ENCODE measurements at regions not wholly inside any gene's neighbourhood (a gene's known extent, or its start where the extent isn't known, plus 50 kb on each side); places are given as distances from the start of the nearest gene placed in this dataset.
"Not testable (repeated sequence)": the region's sequence is repeated elsewhere in the genome, so short reads cannot be mapped to it uniquely, and the experiment has no call there.

DNA sequence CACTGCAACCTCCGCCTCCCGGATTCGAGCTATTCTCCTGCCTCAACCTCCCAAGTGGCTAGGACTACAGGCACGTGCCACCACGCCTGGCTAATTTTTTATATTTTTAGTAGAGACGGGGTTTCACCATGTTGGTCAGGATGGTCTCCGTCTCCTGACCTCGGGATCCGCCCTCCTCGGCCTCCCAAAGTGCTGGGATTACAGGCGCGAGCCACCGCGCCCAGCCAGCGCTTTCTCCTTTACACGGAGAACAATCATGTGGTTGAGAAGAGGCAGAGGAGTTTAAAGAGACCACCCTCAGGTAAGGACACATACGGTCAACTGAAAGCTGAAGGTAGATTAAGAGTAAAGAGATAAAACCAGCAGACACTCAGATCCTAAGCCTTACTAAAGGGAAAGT, 1673.7 kb upstream of the PIK3C3 start:
- DNase-seq (ENCODE audit: low read depth, low spot score): not testable (repeated sequence)

DNA sequence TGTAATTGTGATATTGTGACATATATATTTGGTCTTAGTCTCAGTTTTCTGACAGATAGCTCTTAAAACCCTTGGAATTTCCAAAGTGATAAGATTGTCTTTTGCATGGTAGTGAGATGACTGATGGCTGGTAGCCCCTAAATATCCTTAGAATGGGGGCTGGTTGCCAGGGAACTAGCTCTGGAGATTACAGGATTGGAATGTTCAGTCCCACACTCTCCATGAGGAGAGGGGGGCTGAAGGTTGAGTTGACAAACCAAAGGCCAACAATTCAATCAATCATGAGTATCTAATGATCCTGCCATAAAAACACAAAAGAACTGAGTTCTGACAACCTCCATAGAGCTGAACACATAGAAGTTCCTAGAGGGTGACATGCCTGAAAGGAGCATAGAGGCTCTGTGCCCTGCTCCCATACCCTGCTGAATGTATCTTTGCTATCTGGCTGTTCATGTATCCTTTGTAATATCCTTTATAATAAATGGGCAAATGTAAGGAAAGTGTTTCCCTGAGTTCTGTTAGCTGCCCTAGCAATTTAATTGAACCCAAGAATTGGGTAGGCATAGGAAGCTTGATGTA, 1680.3 kb upstream of the PIK3C3 start:
- no peak for DNase-seq (ENCODE audit: low read depth, low spot score)

DNA sequence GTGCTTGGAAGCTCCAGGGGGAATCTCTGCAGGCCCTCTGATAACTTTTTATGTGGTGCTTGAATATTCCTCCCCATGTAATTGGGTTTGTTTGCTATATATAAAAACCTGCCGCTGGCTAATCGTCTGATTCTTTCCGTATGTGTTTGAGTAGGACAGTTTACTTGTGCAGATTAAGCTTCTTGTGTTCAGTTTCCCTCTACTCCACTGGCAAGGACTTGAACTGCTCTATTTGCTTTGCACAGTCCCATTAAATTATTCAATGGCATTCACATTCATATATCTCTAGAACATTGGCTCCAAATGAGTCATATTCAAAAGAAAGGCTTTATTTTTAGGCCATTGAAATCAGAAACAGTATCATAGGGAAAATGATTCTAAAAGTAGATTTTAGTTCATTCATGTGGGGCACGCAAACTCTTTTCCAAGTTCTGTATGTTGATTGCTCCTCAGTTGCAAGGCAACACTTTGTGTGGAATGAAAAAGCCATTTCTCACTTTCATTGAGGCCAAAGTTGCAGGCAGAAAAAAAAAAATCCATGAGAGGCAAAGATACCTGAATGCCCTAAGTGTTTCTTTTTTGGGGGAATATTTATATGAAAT, 1682.3 kb upstream of the PIK3C3 start:
- DNase-seq (ENCODE audit: low read depth, low spot score): no peak

DNA sequence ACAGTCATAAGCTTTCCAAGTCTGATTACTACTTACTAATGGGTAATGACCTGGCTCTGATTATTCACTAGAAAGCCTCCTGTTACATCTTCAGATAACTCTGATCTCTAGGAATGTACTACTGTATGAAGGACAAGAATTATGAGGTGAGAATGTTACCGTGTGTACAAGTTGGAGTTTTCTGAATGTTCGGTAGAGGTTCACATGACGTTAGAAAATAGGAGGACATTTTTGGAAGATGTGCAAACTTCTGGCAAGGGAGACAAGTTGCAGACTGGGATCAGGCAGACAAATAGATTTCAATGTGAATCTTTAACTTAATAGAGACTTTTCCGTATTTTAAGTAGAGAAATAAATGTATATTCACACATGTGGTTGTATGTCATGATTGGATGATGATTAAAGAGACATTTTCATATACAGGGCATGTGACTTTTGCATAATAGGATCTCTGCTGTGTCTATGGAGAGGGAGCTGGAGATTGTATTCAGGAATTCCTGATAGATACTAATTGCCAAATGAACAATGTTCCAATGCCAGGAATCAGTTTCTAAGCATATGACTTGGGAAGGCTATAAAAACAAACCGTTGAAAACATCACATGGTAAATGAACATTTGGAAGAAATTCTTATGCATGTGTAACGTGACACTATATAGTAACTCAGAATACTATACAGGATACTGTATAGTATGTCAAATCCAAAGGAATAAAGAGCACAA, 1695.8 kb upstream of the PIK3C3 start:
- DNase-seq (ENCODE audit: low read depth, low spot score): no peak

DNA sequence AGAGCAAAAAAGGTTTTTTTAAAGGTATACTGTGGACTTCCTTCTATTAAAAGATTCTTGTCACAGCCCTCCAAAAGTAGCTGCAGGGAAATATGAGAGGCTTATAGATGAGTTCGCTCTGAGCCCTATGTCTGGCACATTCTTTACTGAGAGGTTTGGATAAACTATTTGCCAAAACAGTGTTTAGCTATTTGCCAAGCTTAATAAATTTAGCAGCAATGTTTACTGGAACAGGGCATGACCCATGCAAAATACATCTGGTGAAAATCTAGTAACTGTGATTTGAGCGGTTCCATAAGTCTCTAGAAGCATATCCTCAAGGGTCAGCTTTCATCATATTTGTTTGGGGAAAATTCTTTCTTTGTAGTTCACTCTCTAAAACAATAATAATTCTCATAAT, 1696.7 kb upstream of the PIK3C3 start:
- no peak for DNase-seq (ENCODE audit: low read depth, low spot score)

DNA sequence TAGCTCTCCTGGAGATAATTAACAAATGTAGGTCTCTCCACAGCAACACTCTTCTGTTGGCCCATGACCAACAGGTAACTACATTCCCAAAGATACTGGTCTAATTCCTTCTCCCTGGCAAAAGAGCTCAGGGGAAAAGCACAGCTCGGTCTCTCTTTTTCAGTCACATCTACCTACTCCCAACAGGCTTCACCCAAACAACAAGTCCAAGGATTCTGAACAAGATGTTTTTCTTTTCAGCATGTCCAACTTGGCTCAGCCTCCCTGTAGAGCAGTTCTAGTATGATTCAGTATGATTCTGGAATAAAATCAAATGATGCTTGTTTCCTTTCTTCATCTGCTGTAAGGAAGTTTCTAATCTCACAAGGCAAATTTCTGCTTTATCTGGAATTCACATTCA, 1704.8 kb upstream of the PIK3C3 start:
- no peak for DNase-seq (ENCODE audit: low read depth, low spot score)

DNA sequence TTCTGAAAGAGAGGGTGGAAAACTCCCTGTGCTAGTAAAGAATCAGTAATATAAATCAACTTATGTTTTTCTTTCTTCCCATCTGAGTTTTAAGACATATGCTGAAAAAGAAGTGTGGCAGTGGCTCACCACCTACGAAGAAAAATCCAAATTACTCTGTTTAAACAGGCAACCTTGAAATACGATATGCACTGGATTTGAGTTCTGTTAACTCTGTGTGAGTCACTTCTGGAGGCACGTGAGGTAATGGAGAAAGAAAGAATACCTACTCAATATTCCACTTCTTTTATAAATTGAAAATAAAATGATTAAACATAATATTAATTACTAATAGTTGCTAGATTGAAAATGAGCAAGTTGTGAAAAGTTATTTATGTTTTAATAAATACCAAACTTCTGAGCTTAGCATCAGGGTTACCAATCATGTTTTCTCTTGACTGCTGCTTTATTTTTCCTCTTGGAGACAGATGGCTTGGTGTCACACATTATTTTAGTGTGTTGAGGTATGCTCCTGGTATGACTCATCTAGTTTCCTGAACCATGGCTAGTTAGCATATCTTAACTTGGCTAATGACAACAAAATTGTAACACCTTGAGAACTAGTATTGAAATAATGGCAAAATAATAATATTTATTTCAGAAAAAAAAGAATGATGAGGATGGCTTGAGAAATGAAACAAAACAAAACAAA, 1705.5 kb upstream of the PIK3C3 start:
- no peak for DNase-seq (ENCODE audit: low read depth, low spot score)

DNA sequence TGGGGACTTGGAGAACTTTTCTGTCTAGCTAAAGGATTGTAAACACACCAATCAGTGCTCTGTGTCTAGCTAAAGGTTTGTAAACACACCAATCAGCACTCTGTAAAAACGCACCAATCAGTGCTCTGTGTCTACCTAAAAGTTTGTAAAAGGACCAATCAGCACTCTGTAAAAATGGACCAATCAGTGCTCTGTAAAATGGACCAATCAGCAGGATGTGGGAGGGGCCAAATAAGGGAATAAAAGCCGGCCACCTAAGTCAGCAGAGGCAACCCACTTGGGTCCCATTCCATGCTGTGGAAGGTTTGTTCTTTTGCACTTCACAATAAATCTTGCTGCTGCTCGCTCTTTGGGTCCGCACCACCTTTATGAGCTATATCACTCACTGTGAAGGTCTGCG, 1709.4 kb upstream of the PIK3C3 start:
- DNase-seq (ENCODE audit: low read depth, low spot score): not testable (repeated sequence)

DNA sequence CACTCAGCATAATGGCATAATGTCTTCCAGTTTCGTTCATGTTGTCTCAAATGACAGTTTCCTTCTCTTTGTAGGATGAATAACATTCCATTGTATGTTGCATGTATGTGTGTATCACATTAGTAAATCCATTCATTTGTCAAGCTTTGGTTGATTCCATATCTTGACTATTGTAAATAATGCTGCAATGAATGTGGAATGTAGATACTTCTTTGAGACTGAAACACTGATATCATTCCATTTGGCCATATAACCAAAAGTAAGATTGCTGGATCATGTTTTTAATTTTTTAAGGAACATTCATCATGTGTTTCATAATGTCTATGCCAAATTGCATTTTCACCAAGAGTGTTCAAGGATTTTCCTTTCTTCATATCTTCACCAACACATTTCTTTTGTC, 1711.4 kb upstream of the PIK3C3 start:
- no peak for DNase-seq (ENCODE audit: low read depth, low spot score)

DNA sequence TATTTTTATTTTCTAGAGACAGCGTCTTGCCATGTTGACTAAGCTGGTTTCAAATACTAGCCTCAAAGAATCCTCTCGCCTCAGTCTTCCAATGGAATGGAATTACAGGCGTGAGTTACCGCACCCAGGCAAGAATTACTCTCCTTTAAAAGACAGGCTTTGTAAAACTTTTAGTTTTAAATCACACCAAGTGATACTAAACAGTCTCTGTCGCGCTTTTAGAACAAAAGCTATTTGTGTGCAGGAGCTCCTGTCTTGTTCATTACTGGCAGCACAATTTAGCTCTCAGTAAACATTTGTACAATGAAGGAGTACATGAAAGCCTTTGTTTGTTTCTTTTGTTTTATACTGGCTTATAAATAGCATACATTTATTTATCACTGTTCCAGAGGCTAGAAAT, 1719.2 kb upstream of the PIK3C3 start:
- DNase-seq (ENCODE audit: low read depth, low spot score): no peak

DNA sequence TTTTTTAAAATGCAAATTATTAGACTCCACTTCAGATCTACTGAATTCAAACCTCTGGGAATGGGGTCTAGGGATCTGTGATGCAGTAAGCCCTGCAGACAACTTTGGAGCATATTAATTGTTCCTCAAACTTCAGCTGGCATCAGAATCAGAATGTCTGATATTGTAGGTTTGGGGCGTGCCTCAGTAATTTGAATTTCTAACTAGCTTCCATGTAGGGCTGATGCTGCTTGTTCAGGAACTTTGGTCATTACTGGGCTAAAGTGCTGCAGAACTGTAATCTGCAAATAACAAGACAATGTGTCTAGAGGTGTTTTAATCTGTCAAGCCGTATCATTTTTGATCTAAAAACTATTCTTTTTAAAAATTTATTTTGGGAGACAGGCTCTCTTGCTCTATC, 1719.7 kb upstream of the PIK3C3 start:
- no peak for DNase-seq (ENCODE audit: low read depth, low spot score)

DNA sequence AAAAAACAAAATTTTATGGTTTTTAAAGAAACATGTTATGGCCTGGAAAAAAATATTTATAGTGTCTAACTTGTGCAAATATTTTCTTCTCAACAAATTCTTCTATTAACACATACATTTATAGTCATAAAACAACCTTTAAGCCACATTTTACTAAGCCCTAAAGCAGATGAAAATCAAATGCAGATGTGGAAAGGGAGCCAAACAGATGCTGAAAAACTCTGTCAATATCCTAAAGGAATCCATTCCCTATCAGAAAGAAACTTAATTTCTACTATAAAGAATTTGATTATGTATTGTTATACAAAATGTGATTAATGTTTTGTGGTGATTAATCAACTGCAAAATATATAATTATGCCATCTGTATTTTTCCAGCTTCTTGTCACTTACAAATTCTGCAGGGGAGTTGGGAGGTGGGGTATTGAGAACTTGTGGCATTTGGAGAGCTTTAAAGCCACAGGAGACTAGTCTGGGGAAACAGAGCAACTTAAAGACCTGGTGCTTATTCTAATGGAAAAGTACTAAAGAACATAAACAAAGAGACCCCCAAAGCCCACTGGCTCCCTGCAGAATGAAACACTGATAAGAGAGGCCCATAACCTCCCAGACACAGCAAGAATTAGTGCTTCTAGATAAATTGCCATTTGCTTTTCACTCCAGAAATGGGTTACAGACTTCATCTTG, 1721.0 kb upstream of the PIK3C3 start:
- DNase-seq (ENCODE audit: low read depth, low spot score): no peak

DNA sequence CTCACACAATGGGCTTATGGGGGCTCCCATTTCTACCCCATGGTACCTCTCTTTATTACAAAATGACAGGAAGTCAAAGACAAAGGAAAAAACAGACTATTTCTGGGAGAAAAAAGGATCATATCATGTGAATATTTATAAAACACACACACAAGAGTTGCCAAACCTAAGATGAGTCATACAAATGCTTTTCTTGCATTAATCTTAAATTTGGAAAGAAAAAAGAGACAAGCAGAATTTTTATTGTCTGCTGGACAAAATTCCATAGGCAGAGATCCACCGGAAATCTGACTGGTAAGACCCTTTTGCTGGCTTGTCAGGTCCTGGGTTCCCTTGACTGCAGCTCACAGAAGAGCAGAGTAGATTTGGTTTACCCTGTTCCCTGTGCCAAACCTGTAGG, 1732.3 kb upstream of the PIK3C3 start:
- DNase-seq (ENCODE audit: low read depth, low spot score): no peak

DNA sequence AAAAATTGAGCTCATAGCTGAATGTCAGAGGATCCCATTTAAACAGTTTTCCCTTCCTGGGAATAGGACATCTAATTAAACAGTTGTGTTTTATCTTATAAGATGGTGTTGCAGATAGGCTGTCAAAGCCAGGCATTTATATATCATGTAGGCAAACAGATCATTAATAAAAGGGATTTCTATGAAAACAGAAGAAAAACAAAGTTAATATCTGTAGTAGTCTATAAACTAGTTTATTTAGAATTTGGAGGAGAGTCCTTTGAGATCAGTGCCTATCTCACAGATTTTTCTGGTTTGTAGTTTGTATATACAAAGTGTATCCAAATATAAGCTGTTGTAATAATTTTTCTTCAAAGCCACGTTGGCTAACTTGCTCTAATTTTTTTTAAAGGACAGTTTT, 1738.2 kb upstream of the PIK3C3 start:
- no peak for DNase-seq (ENCODE audit: low read depth, low spot score)

DNA sequence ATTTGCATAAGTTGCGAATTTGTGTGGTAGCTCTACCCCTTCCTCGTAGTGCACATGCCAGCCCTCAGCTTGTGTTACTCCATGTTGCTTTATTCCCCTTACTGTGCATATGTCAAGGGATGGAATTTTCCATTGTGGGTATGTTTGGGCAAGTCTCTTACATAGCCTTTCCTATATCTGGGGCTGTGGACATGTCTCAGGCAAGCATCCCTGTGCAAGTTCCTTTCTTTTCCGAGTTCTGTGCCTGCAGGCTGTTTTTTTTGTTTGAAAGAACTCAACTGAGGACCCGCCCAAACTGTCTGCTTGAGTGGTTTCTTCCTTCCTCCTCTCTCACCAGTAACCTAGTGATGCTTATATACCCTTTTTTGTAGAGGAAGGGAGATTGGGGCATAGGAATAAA, 1739.1 kb upstream of the PIK3C3 start:
- DNase-seq (ENCODE audit: low read depth, low spot score): no peak

DNA sequence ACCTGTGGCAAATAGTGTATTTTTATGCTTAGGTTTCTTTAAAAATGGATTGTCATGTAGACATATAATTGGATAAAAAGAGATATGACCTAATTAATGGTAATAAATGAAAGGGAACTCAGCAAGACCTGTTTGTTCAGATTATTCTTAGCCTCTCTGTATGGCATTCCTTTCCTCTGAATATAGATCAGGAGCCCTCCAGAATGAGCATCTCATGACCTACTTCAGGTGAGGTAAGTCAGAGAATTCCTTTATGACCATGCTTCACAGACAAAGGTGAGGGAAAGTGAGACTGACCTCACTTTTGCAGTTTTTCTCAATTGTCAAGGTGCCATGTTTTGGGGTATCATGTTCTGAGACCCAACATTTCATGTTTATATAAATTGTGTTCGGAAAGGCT, 1744.3 kb upstream of the PIK3C3 start:
- DNase-seq (ENCODE audit: low read depth, low spot score): no peak

DNA sequence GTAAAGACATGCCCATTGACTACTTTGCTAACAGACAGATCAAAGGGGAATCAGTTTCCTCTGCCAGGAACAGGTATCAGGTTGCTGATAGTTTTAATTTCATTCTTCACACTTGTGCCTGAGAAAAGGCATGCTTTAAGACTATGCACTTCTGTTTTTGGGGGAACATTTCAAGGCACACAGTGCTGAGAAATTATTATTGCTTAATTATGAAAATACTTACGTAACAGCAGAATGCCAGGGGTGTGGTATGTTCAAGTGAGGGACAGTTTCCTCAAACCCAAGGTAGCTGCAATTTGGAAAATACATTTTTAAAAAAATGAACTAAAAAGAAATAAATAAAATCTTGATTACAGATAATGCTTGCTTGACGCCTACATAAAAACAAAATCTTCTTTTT, 1746.1 kb upstream of the PIK3C3 start:
- DNase-seq (ENCODE audit: low read depth, low spot score): no peak

DNA sequence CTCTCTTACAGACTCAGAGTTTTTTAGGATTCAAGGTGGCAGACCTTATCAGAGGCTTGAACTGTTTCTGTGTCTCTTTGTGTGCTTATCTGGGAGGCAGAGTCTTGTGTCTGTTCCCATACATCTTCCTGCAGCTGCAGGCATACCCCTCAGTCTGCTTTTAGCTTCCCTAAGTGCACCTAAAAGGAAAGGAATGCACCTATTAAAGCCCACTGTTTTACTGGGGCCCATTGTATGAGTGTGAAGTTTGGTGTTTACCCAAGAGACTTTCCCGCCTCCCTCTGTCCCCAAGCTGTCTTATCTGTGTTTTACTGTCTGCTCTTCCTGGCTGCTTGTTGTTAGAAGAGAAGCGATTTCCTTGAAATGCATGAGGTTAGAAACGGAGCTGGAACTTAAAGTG, 1757.3 kb upstream of the PIK3C3 start:
- no peak for DNase-seq (ENCODE audit: low read depth, low spot score)

DNA sequence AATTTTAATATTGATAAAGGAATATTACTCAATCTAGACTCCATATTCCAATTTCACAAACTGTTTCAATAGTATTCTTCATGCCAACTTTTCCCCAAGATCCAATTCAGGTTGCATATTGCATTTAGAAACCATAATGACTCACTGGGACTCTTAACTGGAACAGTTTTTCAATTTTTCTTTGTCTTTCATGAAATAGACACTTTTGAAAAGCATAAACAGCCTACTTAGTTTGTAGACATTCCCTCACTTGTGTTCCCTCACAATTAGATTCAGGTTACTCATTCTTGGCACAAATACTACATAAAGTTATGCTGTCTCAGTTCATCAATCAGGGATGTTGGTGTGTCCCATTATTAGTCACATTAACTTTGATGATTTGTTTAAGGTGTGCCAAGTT, 1768.4 kb upstream of the PIK3C3 start:
- no peak for DNase-seq (ENCODE audit: low read depth, low spot score)

DNA sequence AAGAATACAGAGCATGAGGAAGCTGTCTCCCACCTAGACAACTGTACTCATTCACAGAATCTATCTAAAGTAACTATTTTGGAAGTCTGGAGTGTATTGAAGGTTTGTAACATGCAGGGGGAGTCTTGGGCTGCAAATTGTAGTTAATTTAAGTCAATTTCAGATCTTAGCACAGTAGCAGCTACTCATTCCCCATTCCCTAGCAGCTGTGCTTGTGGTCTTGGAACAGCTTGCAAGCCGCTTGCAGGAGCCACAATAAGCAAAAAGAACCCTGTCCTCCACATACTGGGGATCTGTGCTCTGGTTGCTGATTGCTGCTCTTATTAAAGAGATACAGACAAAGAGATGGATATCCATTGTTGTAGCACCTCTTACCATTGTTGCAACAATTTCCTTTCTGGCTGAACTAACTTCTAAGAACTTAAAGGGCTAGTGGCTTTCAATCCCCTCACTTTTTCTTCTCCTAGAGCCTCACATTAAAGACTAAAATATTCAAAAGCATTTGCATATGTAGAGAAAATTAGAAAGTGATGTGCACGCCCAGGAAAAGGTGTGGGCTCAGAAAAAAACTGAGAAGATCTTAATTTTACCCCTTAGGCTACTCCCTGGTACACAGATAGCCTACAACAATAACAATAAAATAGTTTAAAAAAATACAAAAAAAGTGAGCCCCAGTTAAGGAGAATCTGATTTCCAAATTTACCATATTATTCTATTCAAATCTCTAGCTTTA, 1775.1 kb upstream of the PIK3C3 start:
- no peak for DNase-seq (ENCODE audit: low read depth, low spot score)

DNA sequence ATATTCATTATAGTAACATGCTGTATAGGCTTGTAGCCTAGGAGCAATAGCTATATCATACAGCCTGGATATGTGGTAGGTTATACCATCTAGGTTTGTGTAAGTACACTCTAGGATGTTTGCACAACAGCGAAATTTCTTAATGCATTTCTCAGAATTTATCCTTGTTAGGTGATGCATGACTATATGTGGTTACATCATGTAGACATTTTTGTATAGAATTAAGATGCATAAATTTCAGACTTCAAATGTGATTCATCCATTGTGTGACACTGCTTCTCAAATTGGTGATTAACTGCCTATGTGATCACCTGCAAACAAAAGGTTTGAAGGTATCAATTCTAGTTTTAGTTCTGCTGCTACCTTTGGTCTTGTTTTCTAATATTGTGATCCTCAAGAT, 1787.0 kb upstream of the PIK3C3 start:
- DNase-seq (ENCODE audit: low read depth, low spot score): no peak

DNA sequence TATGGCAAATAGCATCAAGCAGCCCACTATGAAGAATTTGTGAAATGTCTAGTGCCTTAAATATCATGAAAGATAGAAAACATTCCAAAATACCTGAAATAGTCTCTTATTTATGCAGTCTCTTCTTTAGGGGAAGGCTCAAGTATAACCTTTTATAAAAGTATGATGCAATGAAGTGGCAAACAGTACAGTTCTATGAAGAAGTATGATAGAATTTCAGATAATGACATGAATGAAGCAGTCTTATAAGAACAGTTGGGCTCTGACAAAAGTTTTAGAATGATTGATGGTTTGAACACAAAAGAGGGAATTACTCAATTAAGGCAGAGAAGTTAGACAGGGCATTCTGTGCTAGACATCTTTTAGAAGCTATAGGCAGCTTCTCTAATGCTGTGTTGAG, 1791.8 kb upstream of the PIK3C3 start:
- DNase-seq (ENCODE audit: low read depth, low spot score): no peak

All from smooth muscle cell of the brain vasculature (primary cell).